AG09309 (cell line): ENCODE measurements at regions not wholly inside any gene's neighbourhood (a gene's known extent, or its start where the extent isn't known, plus 50 kb on each side); places are given as distances from the start of the nearest gene placed in this dataset.
"Not testable (repeated sequence)": the region's sequence is repeated elsewhere in the genome, so short reads cannot be mapped to it uniquely, and the experiment has no call there.

Experiments used
- DNase-seq: peaks from one replicate; pipeline ENCODE4 v3.0.0-alpha.2; 2010; ENCODE audit warnings: low read depth
- H3K4me3 ChIP-seq: 2 replicates; pipeline ENCODE4 v1.5.1; 2011; ENCODE audit warnings: mild to moderate bottlenecking, low read depth, low read length, moderate library complexity; ENCODE audit not compliant: control insufficient read depth
- TF ChIP-seq, protein P1 (sequence below): IDR thresholded peaks from 2 replicates; pipeline ENCODE4 v1.5.1; 2011; ENCODE audit warnings: mild to moderate bottlenecking, low read depth, low read length, inconsistent platforms; ENCODE audit not compliant: insufficient read depth, control insufficient read depth; ENCODE audit errors: missing control alignments

DNA sequence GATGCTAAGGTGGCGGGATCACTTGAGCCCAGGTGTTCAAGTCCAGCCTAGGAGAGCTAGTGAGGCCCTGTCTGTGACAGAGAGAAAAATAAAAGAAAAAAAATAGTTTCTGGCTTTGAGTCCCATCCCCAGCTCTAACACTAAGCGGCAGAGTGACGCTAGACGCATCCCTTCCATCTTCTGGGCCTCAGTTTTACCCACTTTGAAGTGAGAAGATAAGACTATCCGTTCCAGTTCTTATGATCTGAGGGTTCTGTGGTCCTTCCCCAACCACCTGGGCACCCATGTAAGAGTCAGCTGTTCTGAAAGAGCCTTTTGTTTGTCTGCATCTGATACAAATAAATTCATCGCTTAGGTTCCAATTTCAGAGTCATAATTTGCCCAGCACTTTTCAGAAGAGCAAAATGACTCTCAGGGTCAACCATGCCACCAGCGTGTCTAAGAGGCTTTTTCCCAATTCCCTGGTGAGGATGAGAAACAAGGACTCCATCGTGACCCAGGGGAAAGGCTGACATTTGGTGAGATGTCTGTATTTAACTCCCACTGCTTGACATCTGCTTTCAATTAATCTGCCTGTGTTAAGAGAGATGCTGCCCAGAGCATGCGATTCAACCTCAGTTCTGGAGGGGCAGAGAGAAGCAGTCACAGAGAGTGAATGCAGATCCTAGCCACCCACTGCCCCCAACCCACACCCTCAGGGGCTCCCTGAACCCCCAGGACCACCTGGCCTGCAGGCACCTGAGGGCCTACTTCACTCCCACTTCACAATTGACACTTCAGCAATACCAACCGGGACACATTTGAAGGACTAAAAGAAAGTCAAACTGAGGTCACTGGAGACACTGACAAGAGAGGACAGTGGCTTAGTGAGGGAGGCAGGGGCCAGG is 131.6 kb upstream of the TOP1 start:
- peak; percentile 35 for DNase-seq
- TF ChIP-seq, protein P1, sequence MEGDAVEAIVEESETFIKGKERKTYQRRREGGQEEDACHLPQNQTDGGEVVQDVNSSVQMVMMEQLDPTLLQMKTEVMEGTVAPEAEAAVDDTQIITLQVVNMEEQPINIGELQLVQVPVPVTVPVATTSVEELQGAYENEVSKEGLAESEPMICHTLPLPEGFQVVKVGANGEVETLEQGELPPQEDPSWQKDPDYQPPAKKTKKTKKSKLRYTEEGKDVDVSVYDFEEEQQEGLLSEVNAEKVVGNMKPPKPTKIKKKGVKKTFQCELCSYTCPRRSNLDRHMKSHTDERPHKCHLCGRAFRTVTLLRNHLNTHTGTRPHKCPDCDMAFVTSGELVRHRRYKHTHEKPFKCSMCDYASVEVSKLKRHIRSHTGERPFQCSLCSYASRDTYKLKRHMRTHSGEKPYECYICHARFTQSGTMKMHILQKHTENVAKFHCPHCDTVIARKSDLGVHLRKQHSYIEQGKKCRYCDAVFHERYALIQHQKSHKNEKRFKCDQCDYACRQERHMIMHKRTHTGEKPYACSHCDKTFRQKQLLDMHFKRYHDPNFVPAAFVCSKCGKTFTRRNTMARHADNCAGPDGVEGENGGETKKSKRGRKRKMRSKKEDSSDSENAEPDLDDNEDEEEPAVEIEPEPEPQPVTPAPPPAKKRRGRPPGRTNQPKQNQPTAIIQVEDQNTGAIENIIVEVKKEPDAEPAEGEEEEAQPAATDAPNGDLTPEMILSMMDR: no peak
- H3K4me3 ChIP-seq: no peak overlapping the region

DNA sequence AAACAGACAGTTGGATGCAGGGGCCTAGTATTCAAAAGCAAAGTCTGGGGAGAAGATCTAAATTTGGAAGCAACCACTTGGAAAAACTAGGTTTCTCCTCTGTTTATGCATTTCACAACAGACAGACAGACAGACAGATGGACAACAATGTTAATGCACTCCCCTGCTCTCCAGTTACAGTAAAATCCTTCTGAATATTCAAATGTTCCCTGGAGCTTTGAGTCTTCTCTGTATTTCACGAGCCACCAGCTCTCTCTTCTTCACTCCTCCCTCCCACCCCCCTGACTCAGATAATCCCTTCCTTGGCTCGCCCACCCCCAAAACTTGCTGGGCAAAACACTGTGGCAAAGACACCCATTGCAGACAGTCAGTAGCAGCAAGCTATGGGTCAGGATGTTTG is 129.3 kb upstream of the TOP1 start:
- no peak overlapping the region for H3K4me3 ChIP-seq
- DNase-seq: no peak
- TF ChIP-seq, protein P1: no peak

DNA sequence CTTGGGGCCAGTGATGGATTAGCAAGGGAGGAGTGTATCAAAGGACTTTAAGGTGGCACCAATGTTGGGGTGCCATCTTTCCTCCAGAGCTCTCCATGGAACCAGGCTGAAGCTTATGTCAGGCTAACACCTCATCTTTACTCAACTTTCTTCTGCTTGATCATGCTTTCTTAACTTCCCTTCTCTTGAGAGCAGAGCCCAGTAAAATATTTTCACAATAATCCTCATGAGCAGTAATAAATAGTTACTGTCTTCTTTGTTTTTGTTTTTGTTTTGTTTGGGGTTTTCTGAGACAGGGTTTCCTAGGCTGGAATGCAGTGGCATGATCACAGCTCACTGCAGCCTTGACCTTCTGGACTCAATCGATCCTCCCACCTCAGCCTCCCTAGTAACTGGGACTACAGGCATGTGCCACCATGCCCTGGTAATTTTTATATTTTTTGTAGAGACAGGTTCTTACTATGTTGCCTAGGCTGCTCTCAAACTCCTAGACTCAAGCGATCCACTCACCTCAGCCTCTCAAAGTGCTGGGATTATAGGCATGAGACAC is 127.9 kb upstream of the TOP1 start:
- no peak for DNase-seq
- no peak overlapping the region for H3K4me3 ChIP-seq
- TF ChIP-seq, protein P1: no peak

DNA sequence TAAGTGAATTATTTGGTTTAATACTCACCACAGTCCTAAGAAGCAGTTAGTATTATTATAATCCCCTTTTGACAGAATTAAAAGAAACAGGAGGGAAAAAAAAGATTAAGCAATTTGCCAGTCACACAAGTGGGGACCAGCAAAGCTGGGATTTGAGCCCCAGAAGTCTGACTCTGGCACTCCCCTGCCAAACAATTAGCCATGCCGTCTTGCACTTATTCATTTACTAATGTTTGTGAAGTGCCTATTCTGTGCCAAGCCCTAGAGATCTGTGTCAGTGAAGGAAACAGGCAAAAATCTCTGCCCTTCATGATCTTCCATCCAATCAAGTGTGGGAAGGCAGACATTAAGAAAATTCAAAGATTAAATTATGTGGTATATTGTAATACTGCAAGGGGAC is 126.0 kb upstream of the TOP1 start:
- H3K4me3 ChIP-seq: no peak overlapping the region
- no peak for DNase-seq
- TF ChIP-seq, protein P1: no peak

DNA sequence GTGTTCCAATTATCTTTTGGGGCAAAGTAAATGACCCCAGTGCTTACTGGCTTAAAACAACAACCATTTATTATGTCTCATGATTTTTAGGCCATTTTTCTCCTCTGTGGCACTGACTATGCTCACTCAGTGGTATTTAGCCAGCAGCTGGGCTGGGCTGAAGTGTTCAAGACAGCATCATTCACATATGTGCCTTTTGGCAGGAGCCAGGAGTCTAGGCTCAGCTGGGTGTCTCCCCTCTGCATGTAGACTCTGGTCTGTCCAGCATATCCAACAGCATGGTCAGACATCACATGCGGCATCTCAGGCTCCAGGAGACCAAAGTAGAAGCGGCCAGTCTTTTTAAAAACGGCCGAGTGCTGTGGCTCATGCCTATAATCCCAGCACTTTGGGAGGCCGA is 120.3 kb upstream of the TOP1 start:
- H3K4me3 ChIP-seq: no peak overlapping the region
- DNase-seq: no peak
- TF ChIP-seq, protein P1: no peak

DNA sequence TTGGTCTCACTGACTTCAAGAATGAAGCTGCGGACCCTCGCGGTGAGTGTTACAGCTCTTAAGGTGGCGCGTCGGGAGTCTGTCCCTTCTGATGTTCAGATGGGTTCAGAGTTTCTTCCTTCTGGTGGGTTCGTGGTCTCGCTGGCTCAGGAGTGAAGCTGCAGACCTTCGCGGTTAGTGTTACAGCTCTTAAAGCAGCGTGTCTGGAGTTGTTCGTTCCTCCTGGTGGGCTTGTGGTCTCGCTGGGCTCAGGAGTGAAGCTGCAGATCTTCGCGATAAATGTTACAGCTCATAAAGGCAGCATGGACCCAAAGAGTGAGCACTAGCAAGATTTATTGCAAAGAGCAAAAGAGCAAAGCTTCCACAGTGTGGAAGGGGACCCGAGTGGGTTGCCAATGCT is 119.1 kb upstream of the TOP1 start:
- not testable (repeated sequence) for DNase-seq, H3K4me3 ChIP-seq

DNA sequence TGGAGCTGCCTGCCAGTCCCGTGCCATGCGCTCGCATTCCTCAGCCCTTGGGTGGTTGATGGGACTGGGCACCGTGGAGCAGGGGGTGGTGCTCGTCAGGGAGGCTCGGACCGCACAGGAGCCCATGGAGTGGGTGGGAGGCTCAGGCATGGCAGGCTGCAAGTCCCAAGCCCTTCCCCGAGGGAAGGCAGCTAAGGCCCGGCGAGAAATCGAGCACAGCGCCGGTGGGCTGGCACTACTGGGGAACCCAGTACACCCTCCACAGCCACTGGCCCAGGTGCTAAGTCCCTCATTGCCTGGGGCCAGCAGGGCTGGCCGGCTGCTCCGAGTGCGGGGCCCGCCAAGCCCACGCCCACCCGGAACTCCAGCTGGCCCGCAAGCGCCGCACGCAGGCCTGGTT is 118.2 kb upstream of the TOP1 start:
- DNase-seq, H3K4me3 ChIP-seq: not testable (repeated sequence)

DNA sequence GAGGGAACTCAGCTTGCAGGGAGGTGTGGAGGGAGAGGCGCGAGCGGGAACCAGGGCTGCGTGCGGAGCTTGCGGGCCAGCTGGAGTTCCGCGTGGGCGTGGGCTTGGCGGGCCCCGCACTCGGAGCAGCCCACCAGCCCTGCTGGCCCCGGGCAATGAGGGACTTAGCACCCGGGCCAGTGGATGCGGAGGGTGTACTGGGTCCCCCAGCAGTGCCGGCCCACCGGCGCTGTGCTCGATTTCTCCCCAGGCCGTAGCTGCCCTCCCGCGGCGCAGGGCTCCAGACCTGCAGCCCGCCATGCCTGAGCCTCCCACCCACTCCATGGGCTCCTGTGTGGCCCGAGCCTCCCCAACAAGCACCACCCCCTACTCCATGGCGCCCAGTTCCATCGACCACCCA is 117.5 kb upstream of the TOP1 start:
- not testable (repeated sequence) for DNase-seq, H3K4me3 ChIP-seq
